NCI-H345 treated with DMSO at 0.1 percent for 48 hours (cell line): ENCODE measurements at regions not wholly inside any gene's neighbourhood (a gene's known extent, or its start where the extent isn't known, plus 50 kb on each side); places are given as distances from the start of the nearest gene placed in this dataset.
"Not testable (repeated sequence)": the region's sequence is repeated elsewhere in the genome, so short reads cannot be mapped to it uniquely, and the experiment has no call there.

Experiments
- DNase-seq: peaks from one replicate; lab custom pipeline; 2025; ENCODE audit not compliant: unreplicated experiment; lab: John Stamatoyannopoulos, UW

- no peak for DNase-seq
Measured at GRCh38 chr2:52416340-52416739, 1351.3 kb upstream of the CHAC2 start.

DNA sequence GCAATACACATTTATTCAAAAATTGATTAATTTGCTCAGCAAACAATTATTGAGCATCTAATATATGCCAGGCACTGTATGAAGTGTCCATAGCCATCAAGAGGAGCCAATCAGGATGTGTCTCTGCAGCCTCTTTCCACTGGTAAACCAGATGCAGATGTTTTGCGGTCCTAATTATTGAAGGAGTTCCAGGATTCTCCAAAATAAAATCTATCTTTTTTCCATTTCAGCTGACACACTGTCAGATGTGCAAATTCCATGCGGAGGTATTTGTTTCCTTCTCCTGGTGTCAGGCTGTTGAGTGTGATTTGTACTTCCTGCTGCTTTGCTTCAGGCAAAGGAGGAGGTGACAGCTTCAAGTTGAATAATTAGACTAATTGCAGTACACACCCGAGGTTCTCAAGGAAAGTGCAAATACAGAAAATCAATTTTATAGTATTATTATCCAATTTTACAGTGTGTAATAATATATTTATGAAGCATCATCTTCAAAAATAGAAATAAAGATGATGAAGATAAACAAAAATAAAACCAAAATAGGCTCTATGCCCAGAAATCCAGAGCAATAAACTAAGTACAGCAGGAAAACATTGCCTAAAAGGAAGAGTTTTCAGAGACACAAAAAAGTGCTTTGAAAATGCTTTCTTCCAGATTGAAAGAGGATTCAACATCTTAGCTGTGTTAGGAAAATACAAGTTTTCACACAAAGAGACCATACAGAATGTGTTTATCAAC lies 1352.9 kb upstream of the CHAC2 start:
- DNase-seq: no peak

GRCh38 chr2:52409308-52410118 lies 1358.1 kb upstream of the CHAC2 start:
- DNase-seq: not testable (repeated sequence)

GRCh38 chr2:52405980-52406379 lies 1361.6 kb upstream of the CHAC2 start:
- no peak for DNase-seq

GRCh38 chr2:52404866-52405265 lies 1362.7 kb upstream of the CHAC2 start:
- no peak for DNase-seq

DNA sequence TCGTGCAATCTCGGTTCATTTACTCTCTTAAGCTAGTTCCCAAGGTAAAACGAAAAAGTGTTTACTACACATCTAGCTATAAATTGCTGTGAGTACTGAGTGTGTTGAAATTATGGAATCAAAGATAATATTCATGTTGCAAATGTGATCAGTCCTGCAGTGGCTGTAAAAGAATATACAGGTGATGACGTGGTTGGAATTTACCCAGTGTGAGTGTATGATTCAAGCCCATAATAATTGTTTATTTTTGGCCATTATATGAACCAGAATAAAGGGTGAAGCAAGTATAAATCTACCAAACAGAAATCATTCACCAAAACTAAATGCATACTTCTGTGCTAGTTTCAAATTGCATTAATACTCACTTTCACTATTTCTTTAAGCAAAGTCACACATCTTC lies 1363.6 kb upstream of the CHAC2 start:
- no peak for DNase-seq

- no peak for DNase-seq
Measured at GRCh38 chr2:52402128-52402527, 1365.5 kb upstream of the CHAC2 start.

DNA sequence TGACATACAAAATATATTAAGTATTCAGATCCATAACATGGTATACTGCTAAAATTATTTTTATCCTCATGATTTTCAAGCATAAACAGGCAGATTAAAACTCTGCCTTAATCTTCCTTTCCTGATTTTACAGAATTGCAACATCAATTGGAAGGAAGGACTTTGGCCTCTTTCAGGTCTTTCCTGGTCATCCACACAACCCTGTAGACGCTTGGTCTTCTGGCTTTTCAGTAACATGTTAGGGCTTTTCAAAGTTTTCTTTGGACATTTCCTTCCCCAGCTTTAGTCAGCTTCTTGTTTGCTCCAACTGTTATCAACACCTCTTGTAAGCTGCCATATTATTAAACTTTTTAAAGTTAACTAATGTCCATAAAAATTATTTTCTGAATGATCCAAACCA lies 1364.9 kb upstream of the NRXN1 start:
- no peak for DNase-seq

- no peak for DNase-seq
Measured at GRCh38 chr2:52395912-52396311, 1364.0 kb upstream of the NRXN1 start.

DNA sequence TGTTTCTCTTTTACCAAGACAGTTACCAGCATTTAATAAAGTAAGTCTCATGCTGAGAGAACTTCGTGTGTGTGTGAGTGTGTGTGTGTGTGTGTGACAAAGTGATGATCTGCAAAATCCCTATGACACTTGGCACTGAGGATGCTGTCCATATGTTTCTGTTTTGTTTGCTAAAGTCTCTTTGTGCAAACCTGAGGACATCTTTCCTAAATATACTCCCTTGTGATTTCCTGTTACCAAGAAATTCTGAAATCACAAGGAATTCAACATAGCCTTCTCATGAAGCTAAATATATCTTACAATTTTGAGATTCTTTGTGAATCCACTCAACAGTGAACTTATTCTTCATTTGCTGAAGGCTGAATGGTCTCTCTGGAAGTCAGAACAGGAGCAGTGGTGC lies 1359.7 kb upstream of the NRXN1 start:
- DNase-seq: no peak

DNA sequence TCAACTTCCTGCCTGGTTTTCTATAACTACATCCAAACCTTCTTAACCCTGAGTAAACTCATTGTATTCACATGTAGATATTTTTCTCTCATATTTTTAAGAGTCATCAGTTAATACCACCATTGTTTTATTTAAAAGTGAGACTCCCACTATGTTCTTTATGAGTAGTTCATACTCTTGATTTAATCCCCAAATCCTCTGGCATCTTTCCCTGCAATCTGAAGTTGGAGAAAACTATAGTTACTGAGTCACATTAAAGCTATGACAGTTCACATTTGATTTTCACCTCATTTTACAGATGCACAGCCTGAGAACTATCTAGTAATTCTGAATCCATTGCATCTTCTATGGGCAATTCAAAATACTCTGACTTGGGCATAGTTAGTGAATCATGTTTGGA lies 1358.7 kb upstream of the NRXN1 start:
- no peak for DNase-seq

DNA sequence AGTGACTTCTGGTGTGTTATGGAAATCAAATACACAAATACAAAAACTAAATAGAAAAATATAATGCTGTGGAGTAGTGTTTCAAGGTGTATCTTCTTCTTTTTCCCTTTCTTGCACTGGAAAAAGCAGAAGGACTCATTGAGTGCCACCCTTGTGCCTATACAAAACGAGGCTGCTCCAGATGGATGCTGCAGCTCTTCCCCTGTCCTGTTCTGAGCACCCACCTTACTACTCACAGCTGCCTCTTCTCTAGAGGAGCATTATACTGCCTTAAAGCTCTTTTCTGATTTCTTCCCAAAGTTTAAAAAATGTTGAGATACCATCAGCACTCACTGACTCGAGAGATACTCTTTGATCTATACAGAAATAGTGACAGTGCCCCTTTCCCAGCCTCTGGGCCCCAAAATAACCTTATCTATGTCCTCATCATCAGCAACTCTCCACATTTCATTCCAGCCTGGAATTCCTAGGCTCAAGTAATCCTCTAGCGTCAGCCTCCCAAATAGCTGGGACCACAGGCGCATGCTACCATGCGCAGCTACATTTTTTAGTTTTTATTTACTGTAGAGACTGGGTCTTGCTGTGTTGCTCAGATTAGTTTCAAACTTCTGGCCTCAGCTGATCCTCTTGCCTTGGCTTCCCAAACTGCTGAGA lies 1356.1 kb upstream of the NRXN1 start:
- no peak for DNase-seq

GRCh38 chr2:52386433-52387030 lies 1354.6 kb upstream of the NRXN1 start:
- DNase-seq: no peak

GRCh38 chr2:52383541-52383940 lies 1351.6 kb upstream of the NRXN1 start:
- no peak for DNase-seq

- DNase-seq: no peak
Measured at GRCh38 chr2:52369178-52369577, 1337.2 kb upstream of the NRXN1 start.

- no peak for DNase-seq
Measured at GRCh38 chr2:52368141-52368540, 1336.2 kb upstream of the NRXN1 start.

- DNase-seq: peak; percentile 43
Measured at GRCh38 chr2:52365946-52366345, 1334.0 kb upstream of the NRXN1 start.

- no peak for DNase-seq
Measured at GRCh38 chr2:52356556-52356955, 1324.6 kb upstream of the NRXN1 start.

- no peak for DNase-seq
Measured at GRCh38 chr2:52347292-52347691, 1315.4 kb upstream of the NRXN1 start.

DNA sequence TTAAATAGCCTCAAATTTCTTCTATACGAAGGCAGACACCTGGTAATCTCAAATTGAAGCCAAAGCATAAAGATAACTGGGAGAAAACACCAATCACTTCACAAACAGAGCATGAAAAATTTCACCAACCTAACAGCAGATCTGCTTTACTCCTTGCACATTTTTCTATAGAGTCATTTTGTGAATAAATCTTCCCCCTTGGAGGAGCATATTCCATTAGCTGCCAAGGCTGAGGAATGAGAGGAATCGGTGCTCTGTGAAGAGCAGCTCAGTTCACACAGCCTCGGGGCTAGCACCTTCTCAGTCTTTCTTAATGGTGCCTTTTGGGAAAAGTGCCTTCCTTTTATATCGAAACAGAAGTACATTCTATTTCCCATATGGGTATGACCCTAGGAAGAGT lies 1313.7 kb upstream of the NRXN1 start:
- no peak for DNase-seq

GRCh38 chr2:52345082-52345481 lies 1313.2 kb upstream of the NRXN1 start:
- DNase-seq: no peak
